Thyroid gland (tissue), 4 donors: ENCODE measurements at regions not wholly inside any gene's neighbourhood (a gene's known extent, or its start where the extent isn't known, plus 50 kb on each side); places are given as distances from the start of the nearest gene placed in this dataset.

Source experiments
- DNase-seq, 2 donors: peaks; one replicate each; pipeline ENCODE4 v3.0.0-alpha.2; 2019
- H3K27ac ChIP-seq, 3 donors: fragments of 200-600 bp; sonication (generic); 1 replicate in 2 of 3; 2 replicates in 1 of 3; pipeline ENCODE4 v1.5.1; 2016 to 2019; ENCODE audit warnings: mild to moderate bottlenecking in 1 of 3, moderate library complexity in 1 of 3
- H3K27me3 ChIP-seq: fragments of 200-600 bp; sonication (generic); one replicate; pipeline ENCODE4 v1.5.1; 2019
- H3K36me3 ChIP-seq, 2 donors: fragments of 200-600 bp; sonication (generic); one replicate each; pipeline ENCODE4 v1.5.1; 2016 to 2019
- H3K4me1 ChIP-seq, 2 donors: fragments of 200-600 bp; sonication (generic); one replicate each; pipeline ENCODE4 v1.5.1; 2017 to 2019
- H3K4me3 ChIP-seq, 3 donors: fragments of 200-600 bp; sonication (generic); replicated peaks in 1 of 3; 1 replicate in 2 of 3; 2 replicates in 1 of 3; pipeline ENCODE4 v1.5.1; 2016; ENCODE audit warnings: mild to moderate bottlenecking in 1 of 3
- H3K9me3 ChIP-seq: fragments of 200-600 bp; sonication (generic); one replicate; pipeline ENCODE4 v1.5.1; 2017
- POLR2A ChIP-seq, 2 donors: fragments of 450-650 bp; IDR thresholded peaks; one replicate each; pipeline ENCODE4 v1.6.1; 2017; ENCODE audit warnings: antibody characterized with exemption in 2 of 2, mild to moderate bottlenecking in 2 of 2, moderate library complexity in 1 of 2
- WGBS, 2 donors: methylation state at CpG; one replicate each; pipeline ENCODE4 v1.1.5; 2017; 5-methylcytosine and 5-hydroxymethylcytosine counted together
- intact Hi-C: fragments of 100-400 bp; cut with DNase I; formaldehyde crosslinking; loops from one replicate; pipeline ENCODE4 v1.15.1; 2023
- TF ChIP-seq, protein P1 (sequence below), 6 experiments: fragments of 200-600 bp in 3 of 6; fragments of 450-650 bp in 3 of 6; sonication (generic) in 3 of 6; IDR thresholded peaks; one replicate each; pipeline ENCODE4 v1.5.1; 2016 to 2019; ENCODE audit warnings: antibody characterized with exemption in 6 of 6, mild to moderate bottlenecking in 2 of 6, inconsistent platforms in 1 of 6, moderate library complexity in 1 of 6

DNA sequence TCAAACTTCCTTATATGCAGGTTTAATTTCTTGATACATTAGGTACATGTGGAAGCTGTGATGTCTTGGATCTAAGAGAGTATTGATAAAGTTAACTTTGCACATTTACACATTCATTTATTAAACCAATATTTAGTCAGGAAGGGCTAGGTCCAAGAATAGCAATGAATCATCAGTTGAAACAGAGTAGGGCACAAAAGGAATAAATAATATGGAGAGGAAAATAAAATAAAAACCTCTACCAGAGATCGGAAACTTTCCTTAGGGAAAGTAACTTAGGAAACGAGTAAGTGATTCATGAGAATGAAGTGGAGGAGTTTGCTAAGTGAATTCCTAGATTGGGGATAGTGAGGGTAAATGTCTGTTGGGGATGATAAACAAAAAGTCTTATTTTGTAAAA, 259.4 kb upstream of the DACH1 start:
- H3K4me3 ChIP-seq = no peak overlapping the region
- DNase-seq = no peak
- TF ChIP-seq, protein P1, sequence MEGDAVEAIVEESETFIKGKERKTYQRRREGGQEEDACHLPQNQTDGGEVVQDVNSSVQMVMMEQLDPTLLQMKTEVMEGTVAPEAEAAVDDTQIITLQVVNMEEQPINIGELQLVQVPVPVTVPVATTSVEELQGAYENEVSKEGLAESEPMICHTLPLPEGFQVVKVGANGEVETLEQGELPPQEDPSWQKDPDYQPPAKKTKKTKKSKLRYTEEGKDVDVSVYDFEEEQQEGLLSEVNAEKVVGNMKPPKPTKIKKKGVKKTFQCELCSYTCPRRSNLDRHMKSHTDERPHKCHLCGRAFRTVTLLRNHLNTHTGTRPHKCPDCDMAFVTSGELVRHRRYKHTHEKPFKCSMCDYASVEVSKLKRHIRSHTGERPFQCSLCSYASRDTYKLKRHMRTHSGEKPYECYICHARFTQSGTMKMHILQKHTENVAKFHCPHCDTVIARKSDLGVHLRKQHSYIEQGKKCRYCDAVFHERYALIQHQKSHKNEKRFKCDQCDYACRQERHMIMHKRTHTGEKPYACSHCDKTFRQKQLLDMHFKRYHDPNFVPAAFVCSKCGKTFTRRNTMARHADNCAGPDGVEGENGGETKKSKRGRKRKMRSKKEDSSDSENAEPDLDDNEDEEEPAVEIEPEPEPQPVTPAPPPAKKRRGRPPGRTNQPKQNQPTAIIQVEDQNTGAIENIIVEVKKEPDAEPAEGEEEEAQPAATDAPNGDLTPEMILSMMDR (IDR thresholded peaks at IDR 0.05) = no peak
- TF ChIP-seq POLR2A (IDR thresholded peaks at IDR 0.05) = no peak
- H3K9me3 ChIP-seq = no peaks in the 10 kb centered on the region
- 71 to 72% methylated on average over 2 of the region's 2 CpGs for WGBS, 2 donors
- H3K27me3 ChIP-seq = no peaks in the 10 kb centered on the region
- H3K27ac ChIP-seq = no peak overlapping the region
- intact Hi-C loops = no loop called here
- H3K4me1 ChIP-seq = no peaks in the 10 kb centered on the region
- no peaks in the 10 kb centered on the region for H3K36me3 ChIP-seq

DNA sequence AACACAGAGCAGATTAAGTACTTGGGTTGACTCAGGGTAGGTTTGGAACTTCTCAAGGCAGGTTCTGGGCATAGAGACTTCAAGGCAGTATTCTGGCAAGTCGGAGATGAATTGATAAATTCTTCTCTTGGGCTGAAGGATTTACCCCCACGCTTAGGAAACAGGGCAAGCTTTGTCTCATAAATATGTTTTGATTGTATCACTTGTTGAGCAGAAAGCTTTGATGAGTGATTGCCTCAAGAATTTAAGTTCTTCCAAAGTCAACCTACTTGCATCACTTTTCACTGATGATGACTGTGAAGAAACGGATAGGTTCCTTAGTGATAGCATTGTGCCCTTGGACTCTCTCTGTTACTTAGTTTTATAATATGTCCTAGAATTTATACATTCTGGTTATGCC, 258.6 kb upstream of the DACH1 start:
- intact Hi-C loops = no loop called here
- WGBS, 2 donors = 71 to 82% methylated on average over 3 of the region's 3 CpGs
- Histone ChIP-seq H3K27ac (no peak overlapping the region), H3K27me3 (no peaks in the 10 kb centered on the region), H3K4me3 (no peak overlapping the region), H3K36me3 (no peaks in the 10 kb centered on the region), H3K9me3 (no peaks in the 10 kb centered on the region), H3K4me1 (no peaks in the 10 kb centered on the region)
- TF ChIP-seq POLR2A (IDR thresholded peaks at IDR 0.05) = no peak
- TF ChIP-seq, protein P1 (IDR thresholded peaks at IDR 0.05) = no peak
- DNase-seq = no peak

DNA sequence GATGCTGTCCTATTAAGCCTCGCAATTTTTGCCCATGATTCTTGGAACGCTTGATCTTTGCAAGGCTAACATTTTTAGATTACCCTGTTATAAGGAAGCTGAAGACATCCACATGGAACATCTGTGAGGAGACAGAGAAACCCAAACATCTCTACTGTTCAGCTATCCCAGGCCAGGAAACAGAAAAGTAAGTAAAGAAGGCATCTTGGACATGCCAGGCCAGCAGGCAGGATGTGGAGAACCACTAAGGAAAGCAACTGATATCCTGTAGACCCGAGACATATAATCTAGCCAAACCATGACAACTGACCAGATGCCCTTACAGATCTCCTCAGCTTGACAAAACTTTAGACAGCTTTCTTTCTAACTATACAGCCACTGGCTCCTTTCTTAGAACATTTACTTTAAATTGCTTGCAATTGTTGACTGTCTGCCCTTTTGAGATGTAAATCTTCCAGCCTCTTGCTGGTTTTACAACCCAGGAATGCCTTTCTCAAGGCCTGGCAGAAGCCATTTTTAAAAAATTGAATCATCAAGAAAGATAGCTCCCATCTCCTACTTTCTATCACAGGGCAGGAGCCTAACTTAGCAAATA, 255.8 kb upstream of the DACH1 start:
- Histone ChIP-seq H3K36me3 (no peaks in the 10 kb centered on the region), H3K4me1 (no peaks in the 10 kb centered on the region), H3K27me3 (no peaks in the 10 kb centered on the region), H3K9me3 (no peaks in the 10 kb centered on the region), H3K4me3 (no peak overlapping the region), H3K27ac (no peak overlapping the region)
- intact Hi-C loops = no loop called here
- WGBS, 2 donors = 87 to 90% methylated on average over 3 of the region's 3 CpGs
- TF ChIP-seq POLR2A (IDR thresholded peaks at IDR 0.05) = no peak
- TF ChIP-seq, protein P1 (IDR thresholded peaks at IDR 0.05) = no peak
- DNase-seq = no peak

DNA sequence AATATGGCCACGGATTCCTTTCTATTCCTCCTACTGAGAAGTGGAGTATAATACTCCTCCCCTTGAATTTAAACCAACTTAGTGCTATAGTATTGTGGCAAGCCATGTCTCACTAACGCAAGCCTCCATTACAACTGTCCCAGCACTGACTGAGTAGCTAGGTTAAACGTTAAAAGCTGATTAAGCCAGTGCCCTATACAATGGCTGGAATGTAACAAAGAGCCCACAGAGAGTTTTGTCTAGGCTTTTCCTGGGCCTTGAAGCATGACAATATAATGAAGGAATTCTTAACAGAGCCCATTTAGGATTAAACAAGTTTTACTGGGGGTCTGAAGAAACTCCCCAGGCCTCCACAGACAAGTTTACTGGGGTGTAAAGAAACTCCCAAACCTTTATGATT, 254.5 kb upstream of the DACH1 start:
- WGBS, 2 donors = 78 to 81% methylated on average over 3 of the region's 3 CpGs
- H3K9me3 ChIP-seq = no peaks in the 10 kb centered on the region
- TF ChIP-seq, protein P1 (IDR thresholded peaks at IDR 0.05) = no peak
- TF ChIP-seq POLR2A (IDR thresholded peaks at IDR 0.05) = no peak
- H3K27ac ChIP-seq = no peak overlapping the region
- H3K36me3 ChIP-seq = no peaks in the 10 kb centered on the region
- no peak overlapping the region for H3K4me3 ChIP-seq
- DNase-seq = no peak
- H3K4me1 ChIP-seq = no peaks in the 10 kb centered on the region
- intact Hi-C loops = no loop called here
- H3K27me3 ChIP-seq = no peaks in the 10 kb centered on the region

DNA sequence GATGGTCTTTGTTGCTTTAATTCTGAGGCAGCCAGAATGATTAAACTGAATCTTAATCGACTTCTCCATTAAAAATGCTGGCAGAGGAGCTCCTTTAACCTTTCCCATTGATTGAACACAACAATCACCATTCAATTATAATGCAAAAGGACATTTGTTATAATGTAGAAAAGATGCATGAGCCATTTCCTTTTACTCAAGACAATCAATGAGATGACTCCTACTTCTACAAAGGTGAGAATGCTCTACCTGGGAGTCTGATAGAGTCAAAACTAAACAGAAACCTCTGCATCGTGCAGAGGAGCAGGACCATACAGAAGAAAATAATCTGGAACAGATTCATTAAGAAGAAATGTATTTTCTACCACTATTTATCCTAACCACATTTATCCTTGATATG, 253.6 kb upstream of the DACH1 start:
- Histone ChIP-seq H3K4me3 (no peak overlapping the region), H3K4me1 (no peaks in the 10 kb centered on the region), H3K36me3 (no peaks in the 10 kb centered on the region), H3K27me3 (no peaks in the 10 kb centered on the region), H3K9me3 (no peaks in the 10 kb centered on the region), H3K27ac (no peak overlapping the region)
- no peak for DNase-seq
- 69 to 73% methylated on average over 2 of the region's 2 CpGs for WGBS, 2 donors
- intact Hi-C loops = no loop called here
- TF ChIP-seq POLR2A (IDR thresholded peaks at IDR 0.05) = no peak
- TF ChIP-seq, protein P1 (IDR thresholded peaks at IDR 0.05) = no peak
